Right cardiac atrium (tissue), 5 donors: ENCODE measurements at regions not wholly inside any gene's neighbourhood (a gene's known extent, or its start where the extent isn't known, plus 50 kb on each side); places are given as distances from the start of the nearest gene placed in this dataset.
A peak's percentile ranks its signal among the peaks of the same experiment; 100 is the strongest.

ENCODE experiments used
- ATAC-seq, 2 donors: fragments of 200-7000 bp; cut with Tn5 transposase; one replicate each; pipeline versions ENCODE4 v1.8.0 to v1.9.1; 2020; ENCODE audit warnings: moderate library complexity in 2 of 2, mild to moderate bottlenecking in 1 of 2
- DNase-seq, 3 donors: peaks; one replicate each; pipeline ENCODE4 v3.0.0-alpha.2; 2020
- H3K27ac ChIP-seq: one replicate; pipeline ENCODE4 v1.5.1; 2013; ENCODE audit warnings: mild to moderate bottlenecking, low read length, control low read depth, moderate library complexity
- H3K27me3 ChIP-seq: one replicate; pipeline ENCODE4 v1.6.1; 2013; ENCODE audit not compliant: control insufficient read depth, insufficient read depth
- H3K4me1 ChIP-seq: one replicate; pipeline ENCODE4 v1.6.1; 2013; ENCODE audit warnings: low read length; ENCODE audit not compliant: control insufficient read depth, insufficient read depth
- H3K4me3 ChIP-seq: one replicate; pipeline ENCODE4 v1.5.1; 2013; ENCODE audit warnings: low read length, control low read depth
- H3K9me3 ChIP-seq: one replicate; pipeline ENCODE4 v1.6.1; 2013; ENCODE audit warnings: low read length; ENCODE audit not compliant: control insufficient read depth
- WGBS: extraction: QIAGEN DNeasy Blood & Tissue Kit; methylation state at CpG from one replicate; pipeline ENCODE4 v1.1.7; 2013; 5-methylcytosine and 5-hydroxymethylcytosine counted together
- intact Hi-C, 4 donors: fragments of 100-400 bp; cut with DNase I; formaldehyde crosslinking; loops; one replicate each; pipeline versions ENCODE4 v1.11.0 to v1.14.0; 2022 to 2023
- donor health status: healthy with polysubstance abuse.
- donor health status: DM: no; HTN: yes; CAD: no.
- donor health status: DM: no; HTN: no; CAD: no.
- donor health status: DM: no; HTN: yes; CAD: no; lungs with severe emphysema.
- donor health status: DM: yes; HTN: yes; CAD: no.

DNA sequence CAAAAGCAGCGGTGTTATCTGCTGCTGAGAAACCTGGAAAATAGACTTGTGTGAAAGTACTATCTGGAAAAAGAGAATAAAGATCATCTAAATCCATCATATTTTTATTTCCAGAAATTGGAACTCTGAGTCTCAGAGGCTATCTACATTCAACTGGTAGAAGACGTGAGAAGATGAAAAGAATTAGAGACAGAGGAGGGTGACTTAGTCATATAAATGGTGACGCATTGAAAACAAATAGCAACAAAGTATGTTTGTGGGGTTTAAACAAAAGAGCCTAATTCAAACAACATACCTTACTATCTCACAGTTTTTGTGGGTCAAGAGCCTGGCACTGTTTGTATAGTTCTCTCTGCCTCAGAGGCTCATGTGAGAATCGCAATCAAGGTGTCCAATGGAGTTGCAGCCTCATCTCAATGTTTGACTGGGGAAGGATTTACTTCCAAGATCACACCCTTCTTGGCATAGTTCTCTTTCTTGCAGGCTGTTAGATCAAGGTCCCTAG is 757.1 kb upstream of the SLC35B3 start:
- no peak overlapping the region for H3K4me3 ChIP-seq
- H3K27ac ChIP-seq = no peak overlapping the region
- WGBS = 89% methylated on average over 4 of the region's 4 CpGs
- no peaks in the 10 kb centered on the region for H3K9me3 ChIP-seq
- intact Hi-C loops = no loop called here
- DNase-seq (no peak), ATAC-seq (no peak)
- H3K27me3 ChIP-seq = no peaks in the 10 kb centered on the region
- no peaks in the 10 kb centered on the region for H3K4me1 ChIP-seq

- intact Hi-C loops = no loop called here
- DNase-seq = no peak
- no peaks in the 10 kb centered on the region for H3K27me3 ChIP-seq
- H3K4me1 ChIP-seq = no peaks in the 10 kb centered on the region
- no peaks in the 10 kb centered on the region for H3K9me3 ChIP-seq
- no peak overlapping the region for H3K4me3 ChIP-seq
- ATAC-seq = no peak
- H3K27ac ChIP-seq = no peak overlapping the region
Measured at GRCh38 chr6:9186148-9186547, 750.8 kb upstream of the SLC35B3 start.

- intact Hi-C loops = no loop called here
- 77% methylated on average over 2 of the region's 2 CpGs for WGBS
Measured at GRCh38 chr6:9178071-9178470, 742.7 kb upstream of the SLC35B3 start.

GRCh38 chr6:9173229-9173628 is 737.9 kb upstream of the SLC35B3 start:
- intact Hi-C loops = no loop called here
- 70% methylated on average over 7 of the region's 7 CpGs for WGBS
- Histone ChIP-seq H3K4me1 (no peaks in the 10 kb centered on the region), H3K9me3 (no peaks in the 10 kb centered on the region), H3K27ac (no peak overlapping the region), H3K27me3 (no peaks in the 10 kb centered on the region), H3K4me3 (no peak overlapping the region)
- no peak for ATAC-seq
- DNase-seq = no peak

More at GRCh38 chr6:9178071-9178470, 742.7 kb upstream of the SLC35B3 start:
- no peak overlapping the region for H3K4me3 ChIP-seq
- DNase-seq = no peak
- no peak overlapping the region for H3K27ac ChIP-seq
- H3K27me3 ChIP-seq = no peaks in the 10 kb centered on the region
- H3K9me3 ChIP-seq = no peaks in the 10 kb centered on the region
- ATAC-seq = no peak
- H3K4me1 ChIP-seq = no peaks in the 10 kb centered on the region

- WGBS = 88% methylated on average over 1 of the region's 1 CpG
- no peak for ATAC-seq
- Histone ChIP-seq H3K27me3 (no peaks in the 10 kb centered on the region), H3K27ac (no peak overlapping the region), H3K4me3 (no peak overlapping the region), H3K4me1 (no peaks in the 10 kb centered on the region), H3K9me3 (no peaks in the 10 kb centered on the region)
- no peak for DNase-seq
- intact Hi-C loops = no loop called here
Measured at GRCh38 chr6:9172096-9172495, 736.8 kb upstream of the SLC35B3 start.

- no peaks in the 10 kb centered on the region for H3K27me3 ChIP-seq
- no peak for ATAC-seq
- intact Hi-C loops = no loop called here
- H3K27ac ChIP-seq = no peak overlapping the region
- WGBS = 84% methylated on average over 1 of the region's 1 CpG
- no peaks in the 10 kb centered on the region for H3K9me3 ChIP-seq
- no peaks in the 10 kb centered on the region for H3K4me1 ChIP-seq
- DNase-seq = no peak
- no peak overlapping the region for H3K4me3 ChIP-seq
Measured at GRCh38 chr6:9168669-9169068, 733.3 kb upstream of the SLC35B3 start.

- Histone ChIP-seq H3K27ac (no peak overlapping the region), H3K27me3 (no peaks in the 10 kb centered on the region), H3K9me3 (no peaks in the 10 kb centered on the region), H3K4me1 (no peaks in the 10 kb centered on the region), H3K4me3 (no peak overlapping the region)
- ATAC-seq (no peak), DNase-seq (no peak)
- intact Hi-C loops = no loop called here
Measured at GRCh38 chr6:9161731-9162130, 726.4 kb upstream of the SLC35B3 start.

GRCh38 chr6:9159051-9159450 is 723.7 kb upstream of the SLC35B3 start:
- Histone ChIP-seq H3K9me3 (no peaks in the 10 kb centered on the region), H3K4me1 (no peaks in the 10 kb centered on the region), H3K4me3 (no peak overlapping the region), H3K27ac (no peak overlapping the region), H3K27me3 (no peaks in the 10 kb centered on the region)
- no peak for DNase-seq
- intact Hi-C loops = no loop called here
- ATAC-seq = no peak
- WGBS = 77% methylated on average over 3 of the region's 3 CpGs

DNA sequence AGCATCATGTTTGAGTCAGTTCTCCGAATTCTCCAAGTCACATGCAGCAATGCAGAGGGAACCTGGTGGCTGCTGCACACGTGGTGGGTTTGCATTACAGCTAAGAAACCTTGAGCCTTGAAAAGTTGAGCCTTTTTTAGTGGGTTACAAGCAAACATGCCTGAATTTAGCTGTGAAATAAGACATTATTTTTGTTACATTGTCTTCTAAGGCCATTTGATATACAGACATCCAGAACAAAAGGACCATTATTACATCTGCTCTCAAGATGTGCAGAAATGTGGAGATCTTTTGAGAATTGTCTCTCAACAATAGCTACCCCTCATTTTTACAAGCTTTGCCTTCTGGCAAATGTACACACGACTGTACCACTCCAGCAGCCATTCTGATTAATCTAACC is 720.5 kb upstream of the SLC35B3 start:
- intact Hi-C loops = no loop called here
- no peaks in the 10 kb centered on the region for H3K4me1 ChIP-seq

GRCh38 chr6:9143140-9143539 is 707.8 kb upstream of the SLC35B3 start:
- intact Hi-C loops = no loop called here
- no peak for ATAC-seq

More for the DNA sequence above, 720.5 kb upstream of the SLC35B3 start:
- WGBS = 50% methylated on average over 3 of the region's 3 CpGs
- Histone ChIP-seq H3K27me3 (no peaks in the 10 kb centered on the region), H3K27ac (no peak overlapping the region), H3K4me3 (no peak overlapping the region), H3K9me3 (no peaks in the 10 kb centered on the region)
- ATAC-seq = no peak
- DNase-seq = no peak

DNA sequence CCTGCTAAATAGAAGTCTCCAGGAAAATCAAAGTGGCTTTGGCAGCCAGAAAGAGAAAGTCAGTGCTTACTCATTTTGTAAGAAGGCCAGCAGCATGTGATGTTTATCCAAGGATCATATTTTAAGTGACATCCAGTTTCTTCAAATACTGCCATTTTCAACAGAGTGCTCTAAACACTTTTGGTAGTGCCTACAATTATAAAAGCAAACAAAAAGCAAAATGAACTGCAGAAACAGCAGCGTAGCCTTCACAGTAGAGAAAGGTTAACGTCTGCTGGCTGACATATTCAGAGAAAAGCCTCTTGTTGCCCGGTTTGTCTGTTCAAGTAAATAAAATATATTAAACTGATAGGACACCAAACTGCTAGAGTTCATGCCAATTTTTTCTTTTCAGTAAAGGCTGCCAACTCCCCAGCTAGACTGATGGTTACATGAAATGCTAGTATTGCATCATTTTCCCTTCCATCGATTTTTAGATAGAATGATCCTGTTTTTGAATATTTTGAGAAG is 705.7 kb upstream of the SLC35B3 start:
- H3K27me3 ChIP-seq = no peaks in the 10 kb centered on the region
- H3K27ac ChIP-seq = no peak overlapping the region
- H3K4me1 ChIP-seq = no peaks in the 10 kb centered on the region
- H3K4me3 ChIP-seq = no peak overlapping the region
- WGBS = 47% methylated on average over 4 of the region's 4 CpGs
- ATAC-seq = no peak
- H3K9me3 ChIP-seq = no peaks in the 10 kb centered on the region
- no peak for DNase-seq
- intact Hi-C loops = no loop called here

More at GRCh38 chr6:9143140-9143539, 707.8 kb upstream of the SLC35B3 start:
- DNase-seq = no peak
- Histone ChIP-seq H3K27me3 (no peaks in the 10 kb centered on the region), H3K4me1 (no peaks in the 10 kb centered on the region), H3K9me3 (no peaks in the 10 kb centered on the region), H3K4me3 (no peak overlapping the region), H3K27ac (no peak overlapping the region)
- WGBS = 85% methylated on average over 4 of the region's 4 CpGs

DNA sequence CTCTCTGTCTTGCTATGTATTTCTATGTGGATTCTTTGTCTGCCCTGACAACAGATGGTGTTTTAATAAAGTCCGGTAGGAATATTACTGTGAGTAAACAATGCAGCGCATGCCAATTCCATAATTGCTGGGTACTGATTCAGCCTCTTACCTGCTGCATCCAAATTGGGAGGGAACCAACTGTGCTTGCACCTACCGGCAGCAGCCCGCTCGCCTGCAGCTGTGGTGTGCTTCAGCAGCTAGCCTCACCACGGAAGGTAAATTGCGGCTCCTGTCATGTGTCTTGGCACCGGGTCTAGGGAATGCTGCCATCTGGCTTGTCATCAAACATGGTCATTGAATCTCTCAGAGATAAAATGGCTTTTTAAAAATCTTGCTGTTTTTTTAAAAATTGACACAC is 704.8 kb upstream of the SLC35B3 start:
- ATAC-seq = no peak
- intact Hi-C loops = no loop called here
- WGBS = 59% methylated on average over 8 of the region's 8 CpGs

More for the DNA sequence above, 704.8 kb upstream of the SLC35B3 start:
- DNase-seq = peak in 1 of 3 donors; percentile 12
- no peaks in the 10 kb centered on the region for H3K4me1 ChIP-seq
- no peak overlapping the region for H3K27ac ChIP-seq
- no peak overlapping the region for H3K4me3 ChIP-seq
- no peaks in the 10 kb centered on the region for H3K9me3 ChIP-seq
- no peaks in the 10 kb centered on the region for H3K27me3 ChIP-seq
